ENCODE measurements at regions not wholly inside any gene's neighbourhood (a gene's known extent, or its start where the extent isn't known, plus 50 kb on each side); places are given as distances from the start of the nearest gene placed in this dataset.

- TF ChIP-seq CTCF (IDR thresholded peaks at IDR 0.05) (no peak), POLR2A (IDR thresholded peaks at IDR 0.05) (no peak)
Observed at GRCh38 chr5:8019719-8020218, 150.8 kb downstream of the MTRR start.

All from lower leg skin (tissue), 3 donors.